GM12891 (cell line): ENCODE measurements at regions not wholly inside any gene's neighbourhood (a gene's known extent, or its start where the extent isn't known, plus 50 kb on each side); places are given as distances from the start of the nearest gene placed in this dataset.

ENCODE experiments used
- DNase-seq: peaks from one replicate; pipeline ENCODE4 v3.0.0; 2011; ENCODE audit warnings: low spot score; ENCODE audit not compliant: insufficient read length
- FAIRE-seq: peaks from 2 replicates; lab custom pipeline; 2011; peaks lifted over from hg19 to GRCh38; lab: Jason Lieb, UNC
- PAX5 ChIP-seq: IDR thresholded peaks from 2 replicates; pipeline ENCODE4 v1.6.1; 2011; ENCODE audit warnings: low read length, moderate library complexity, mild to moderate bottlenecking; ENCODE audit not compliant: insufficient read depth, severe bottlenecking
- POLR2A ChIP-seq: IDR thresholded peaks from 2 replicates; pipeline ENCODE4 v1.6.1; 2011; ENCODE audit warnings: low read depth, low read length, control low read depth
- POLR2AphosphoS5 ChIP-seq: IDR thresholded peaks from 2 replicates; pipeline ENCODE4 v1.6.1; 2011; ENCODE audit warnings: low read depth, low read length, control low read depth
- POU2F2 ChIP-seq: IDR thresholded peaks from 2 replicates; pipeline ENCODE4 v1.6.1; 2011; ENCODE audit warnings: low read depth, mild to moderate bottlenecking, control low read depth, low read length, moderate library complexity
- SPI1 ChIP-seq: IDR thresholded peaks from 2 replicates; pipeline ENCODE4 v1.6.1; 2011; ENCODE audit warnings: low read depth, low read length, control low read depth
- TAF1 ChIP-seq: IDR thresholded peaks from 2 replicates; pipeline ENCODE4 v1.6.1; 2011; ENCODE audit warnings: low read depth, low read length, control low read depth

DNA sequence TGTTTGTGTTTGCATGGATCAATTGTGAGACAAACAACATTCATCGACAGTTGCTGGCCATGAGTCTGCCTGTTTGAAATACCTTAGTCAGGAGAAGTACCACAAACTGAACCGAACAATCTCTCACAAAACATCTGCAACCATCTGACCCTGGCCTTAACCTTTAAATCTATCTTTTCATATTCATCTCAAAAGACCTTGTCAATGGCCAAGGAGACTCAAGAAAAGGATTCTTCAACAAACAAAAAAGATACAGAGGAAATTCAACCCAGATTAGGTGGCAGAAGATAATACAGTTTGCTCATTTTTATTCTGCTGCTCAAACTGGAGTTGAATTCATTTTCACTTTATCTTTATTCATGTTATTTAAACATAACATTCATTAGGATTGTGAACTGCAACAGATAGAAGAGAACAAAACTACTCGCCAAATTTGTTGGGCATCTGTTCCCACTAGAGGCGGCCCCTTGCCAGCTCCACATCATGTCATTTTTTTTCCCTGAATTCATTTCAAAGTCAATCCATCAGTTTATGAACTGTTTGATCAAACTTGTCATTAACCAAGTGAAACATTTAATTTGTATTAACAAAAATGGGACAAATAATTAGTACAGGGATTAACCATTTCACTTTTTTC lies 152.3 kb upstream of the OTX2 start:
- TF ChIP-seq TAF1, result no peak
- TF ChIP-seq POU2F2, result no peak
- TF ChIP-seq POLR2AphosphoS5, result no peak
- TF ChIP-seq PAX5, result no peak
- no peak for TF ChIP-seq POLR2A
- no peak for TF ChIP-seq SPI1

DNA sequence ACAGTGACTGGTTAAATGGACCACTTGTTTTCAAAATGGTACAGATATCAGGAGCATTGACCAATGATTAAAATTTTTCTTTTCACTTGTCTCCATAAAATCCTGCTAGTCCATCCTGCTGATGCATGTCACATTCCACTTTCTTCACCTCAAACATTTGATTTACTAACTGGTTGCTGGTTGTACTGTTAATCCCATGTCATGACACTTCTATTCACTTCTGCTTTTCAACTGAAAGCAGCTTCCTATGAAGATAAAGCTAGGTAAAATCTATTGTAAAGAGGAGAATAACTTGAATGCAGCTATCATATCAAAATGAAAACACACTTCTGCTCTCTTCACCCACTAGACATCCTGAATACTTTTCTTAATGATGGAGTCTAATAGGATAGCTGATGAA lies 149.6 kb upstream of the OTX2 start:
- TF ChIP-seq PAX5, result no peak
- TF ChIP-seq SPI1, result 0 out of 2 replicates have a peak, but pooled peaks have one; percentile 9
- DNase-seq (no peak), FAIRE-seq (no peak)

More for the DNA sequence above, 152.3 kb upstream of the OTX2 start:
- no peak for FAIRE-seq
- DNase-seq, result no peak

DNA sequence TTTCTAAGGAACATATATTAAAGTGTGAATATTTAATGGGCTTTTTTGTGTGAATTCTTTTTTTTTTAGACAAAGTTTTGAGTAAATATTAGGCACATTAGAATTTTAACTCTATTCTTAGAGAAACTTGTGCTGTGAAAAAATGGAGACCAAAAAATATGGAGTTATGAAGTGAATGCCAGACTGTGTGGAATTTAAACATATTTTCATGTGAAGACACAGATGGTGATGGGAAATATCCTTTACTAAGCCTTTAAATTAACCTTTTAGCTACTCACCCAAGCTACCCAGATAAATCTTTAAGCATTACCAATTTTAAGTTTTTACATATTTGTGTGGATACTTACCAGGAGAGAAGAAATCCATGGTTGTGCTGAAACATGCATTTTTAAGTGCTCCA lies 148.8 kb upstream of the OTX2 start:
- DNase-seq, result no peak
- no peak for FAIRE-seq
- TF ChIP-seq TAF1 (no peak), POLR2AphosphoS5 (no peak), POLR2A (no peak)

DNA sequence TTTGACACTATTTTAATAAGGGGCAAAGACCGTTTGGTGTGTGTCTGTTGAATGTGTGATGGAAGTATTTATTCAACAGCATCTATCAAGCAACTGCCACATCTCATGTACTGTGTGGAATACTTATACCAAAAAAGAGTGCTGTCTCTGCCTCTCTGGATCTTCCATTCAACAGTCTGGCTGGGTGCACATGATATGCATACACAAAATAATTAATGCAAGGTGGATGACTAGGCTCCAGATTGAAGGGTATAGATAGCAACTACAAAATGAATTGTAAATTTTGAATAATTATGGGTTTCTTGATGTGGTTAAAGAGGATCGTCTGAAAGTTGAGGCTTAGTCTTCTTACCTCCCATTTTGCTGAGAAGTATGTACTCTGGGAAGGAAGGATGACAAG lies 145.9 kb upstream of the OTX2 start:
- DNase-seq, result no peak
- no peak for TF ChIP-seq POLR2AphosphoS5
- no peak for FAIRE-seq

DNA sequence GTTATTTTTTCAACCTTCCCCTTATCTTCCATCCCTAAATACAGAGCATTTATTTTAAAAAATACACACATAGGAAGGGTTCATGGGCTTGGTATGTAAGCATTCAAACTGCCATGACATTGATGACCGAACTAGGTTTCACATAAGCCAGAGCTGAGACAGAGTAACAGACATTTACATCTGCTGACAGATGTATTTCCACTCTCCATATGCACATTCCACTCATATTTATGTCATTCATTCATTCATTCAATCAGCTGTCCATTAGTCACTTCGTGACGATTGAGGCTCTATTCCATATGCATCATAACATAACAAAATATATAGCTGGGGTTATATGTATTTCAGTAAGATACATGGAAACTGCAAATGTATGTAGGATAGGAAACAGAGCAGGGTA lies 145.5 kb upstream of the OTX2 start:
- DNase-seq, result no peak
- TF ChIP-seq TAF1 (no peak), POU2F2 (no peak), POLR2A (no peak), POLR2AphosphoS5 (no peak), PAX5 (no peak), SPI1 (no peak)
- FAIRE-seq, result no peak

DNA sequence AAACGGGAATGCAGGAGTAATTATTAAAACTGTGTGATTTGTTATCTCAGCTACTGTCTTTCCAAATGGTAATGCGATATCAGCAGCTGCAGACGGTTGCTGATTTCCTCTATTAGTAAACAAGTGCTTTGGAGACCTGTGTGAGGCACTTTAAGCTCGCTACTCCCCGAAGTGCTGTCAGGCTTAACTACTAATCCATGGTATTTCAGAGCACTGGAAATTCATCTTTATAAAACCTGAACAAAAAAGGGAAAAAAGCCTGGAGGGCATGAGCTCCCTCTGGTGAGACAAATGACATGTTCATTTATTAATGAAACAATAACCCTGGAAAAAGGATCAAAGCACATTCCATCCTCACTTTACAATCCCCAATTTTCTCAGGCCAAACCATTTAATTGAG lies 143.6 kb upstream of the OTX2 start:
- FAIRE-seq (no peak), DNase-seq (no peak)
- no peak for TF ChIP-seq SPI1
- TF ChIP-seq POLR2AphosphoS5, result no peak
- TF ChIP-seq POLR2A, result no peak
- no peak for TF ChIP-seq PAX5
- no peak for TF ChIP-seq POU2F2
- no peak for TF ChIP-seq TAF1

DNA sequence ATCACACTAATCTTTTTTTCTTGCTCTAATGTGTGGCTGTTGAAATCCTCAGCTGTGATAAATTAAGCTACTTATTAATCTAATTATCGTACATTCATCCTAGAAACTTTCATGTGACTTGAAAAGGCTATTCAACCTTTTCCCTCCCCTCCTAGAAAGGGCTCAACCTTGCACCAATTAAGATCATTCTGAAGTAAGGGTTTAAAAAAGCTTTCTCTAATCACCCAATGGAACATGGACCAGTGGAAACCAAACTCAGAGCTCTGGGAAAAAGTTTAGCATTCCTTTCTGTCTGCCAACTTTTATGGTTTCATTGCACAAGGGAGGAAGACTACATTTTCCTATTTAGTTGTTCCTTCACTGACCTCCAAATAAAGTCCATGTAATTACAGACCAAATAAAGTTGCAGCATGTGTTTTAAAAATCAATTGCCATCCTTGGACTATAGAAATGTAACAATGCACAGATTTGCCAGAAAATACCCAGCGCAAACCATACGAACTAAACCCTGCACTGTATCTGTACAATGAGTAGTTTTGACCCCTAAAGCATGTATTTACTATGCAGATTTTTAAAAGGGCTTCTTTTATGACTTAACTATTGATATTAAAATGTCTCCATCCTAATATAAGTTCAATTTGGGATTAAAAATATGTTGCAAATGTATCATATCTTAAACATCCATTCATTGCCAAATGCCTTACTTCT lies 142.6 kb upstream of the OTX2 start:
- no peak for DNase-seq
- TF ChIP-seq SPI1 (no peak), POU2F2 (no peak), POLR2A (no peak), POLR2AphosphoS5 (no peak), TAF1 (no peak), PAX5 (no peak)
- no peak for FAIRE-seq

DNA sequence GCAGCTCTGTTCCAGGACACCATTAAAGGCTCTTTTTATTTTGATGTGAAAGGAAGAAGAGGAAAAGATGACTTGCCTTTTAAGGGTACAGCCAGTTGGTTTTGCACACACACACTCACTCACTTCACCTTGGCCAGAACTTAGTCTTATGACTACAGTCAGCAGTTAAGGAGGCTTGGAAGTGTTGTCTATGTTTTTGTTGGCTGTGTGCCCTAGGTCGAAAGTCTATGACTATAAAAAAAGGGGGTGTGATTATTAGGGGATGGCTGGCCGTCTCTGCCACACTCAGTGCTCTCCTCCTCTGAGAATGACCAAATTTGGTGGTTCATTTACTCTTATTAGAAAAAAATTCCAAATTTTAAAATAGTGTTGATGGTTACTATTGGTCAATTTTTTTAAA lies 139.5 kb upstream of the OTX2 start:
- no peak for DNase-seq
- no peak for TF ChIP-seq POLR2AphosphoS5
- no peak for FAIRE-seq

DNA sequence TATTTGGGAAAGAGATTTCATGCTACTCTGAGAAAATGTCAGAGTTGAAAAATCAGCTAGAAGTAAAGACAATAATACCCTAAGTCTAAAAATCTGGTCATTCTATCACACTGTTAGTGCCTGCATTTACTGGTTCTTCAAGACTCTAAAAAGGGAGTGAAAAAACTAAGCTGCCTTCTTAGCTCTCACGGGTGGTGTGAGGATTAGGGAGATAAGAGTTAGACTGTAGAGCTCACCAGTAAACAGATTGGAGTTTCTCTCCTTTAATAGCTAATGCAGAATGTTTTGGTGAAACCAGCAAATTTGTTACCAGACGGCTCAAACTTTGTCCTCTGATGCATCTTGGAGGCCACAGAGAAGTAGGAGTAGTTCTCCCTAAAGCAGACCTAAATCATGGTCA lies 135.0 kb upstream of the OTX2 start:
- no peak for FAIRE-seq
- DNase-seq, result no peak
- TF ChIP-seq POU2F2 (no peak), SPI1 (no peak), POLR2AphosphoS5 (no peak), POLR2A (no peak), TAF1 (no peak), PAX5 (no peak)

DNA sequence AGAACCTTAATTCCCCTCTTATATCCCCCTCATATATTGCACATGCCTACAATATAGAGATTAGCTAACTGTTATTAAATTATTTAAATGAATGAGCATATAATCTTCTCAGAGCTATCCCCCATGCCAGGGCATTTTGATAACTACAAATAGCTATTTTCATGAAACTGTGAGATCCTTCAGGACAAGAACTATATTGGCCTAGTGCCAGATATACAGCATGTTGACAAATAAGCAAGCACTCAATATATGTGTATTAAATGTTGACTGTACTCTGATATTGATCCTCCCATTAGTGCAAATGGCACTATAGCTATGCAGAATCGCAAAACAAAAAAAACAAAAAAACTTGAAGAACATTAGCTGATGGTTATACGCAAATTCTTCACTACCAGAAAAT lies 134.1 kb upstream of the OTX2 start:
- FAIRE-seq (no peak), DNase-seq (no peak)
- no peak for TF ChIP-seq PAX5
- TF ChIP-seq POLR2A, result no peak
- no peak for TF ChIP-seq POU2F2

DNA sequence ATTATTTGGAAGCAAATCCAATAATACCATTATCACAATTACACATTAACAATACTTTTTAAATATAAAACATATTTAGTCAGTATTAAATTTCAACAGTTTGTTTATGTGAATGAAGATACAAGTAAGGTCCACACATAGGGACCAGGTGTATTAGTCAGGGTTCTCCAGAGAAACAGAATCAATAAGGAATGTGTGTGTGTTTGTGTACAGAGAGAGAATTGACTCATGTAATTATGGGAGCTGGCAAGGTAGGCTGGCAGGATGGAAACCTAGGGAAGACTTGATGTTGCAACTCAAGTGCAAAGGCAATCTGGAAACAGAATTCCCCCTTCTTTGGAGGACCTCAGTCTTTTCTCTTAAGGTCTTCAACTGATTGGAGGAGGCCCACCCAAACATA lies 123.2 kb upstream of the OTX2 start:
- no peak for TF ChIP-seq SPI1
- no peak for TF ChIP-seq POLR2A
- TF ChIP-seq POU2F2, result no peak
- TF ChIP-seq TAF1, result no peak
- no peak for TF ChIP-seq POLR2AphosphoS5
- no peak for TF ChIP-seq PAX5
- DNase-seq (no peak), FAIRE-seq (no peak)
